GM21619 (cell line): ENCODE measurements at regions not wholly inside any gene's neighbourhood (a gene's known extent, or its start where the extent isn't known, plus 50 kb on each side); places are given as distances from the start of the nearest gene placed in this dataset.
"Not testable (repeated sequence)": the region's sequence is repeated elsewhere in the genome, so short reads cannot be mapped to it uniquely, and the experiment has no call there.

Source experiments
- ATAC-seq: cut with Tn5 transposase; IDR thresholded peaks from one replicate; pipeline ENCODE4 v1.9.1; 2021; ENCODE audit not compliant: unreplicated experiment

- ATAC-seq: no peak
These were observed 573.5 kb downstream of the DSC3 start for GRCh38 chr18:30469091-30469490.

DNA sequence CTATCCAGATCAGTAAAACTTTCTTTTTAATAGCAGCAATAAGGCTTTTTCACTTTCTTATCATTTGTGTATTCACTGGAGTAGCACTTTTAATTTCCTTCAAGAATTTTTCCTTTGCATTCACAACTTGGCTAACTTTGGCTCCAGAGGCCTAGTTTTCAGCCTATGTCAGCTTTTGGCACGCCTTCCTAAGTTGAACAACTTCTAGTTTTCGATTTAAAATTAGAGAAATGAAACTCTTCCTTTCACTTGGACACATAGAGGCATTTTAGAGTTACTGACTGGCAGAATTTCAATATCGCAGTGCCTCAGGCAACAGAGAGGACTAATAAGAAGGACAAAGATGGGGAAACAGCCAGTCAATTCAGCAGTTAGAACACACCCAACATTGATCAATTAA is 577.4 kb downstream of the DSC3 start:
- no peak for ATAC-seq

- ATAC-seq: no peak
These were observed 585.4 kb downstream of the DSC3 start for GRCh38 chr18:30457156-30457555.

GRCh38 chr18:30455741-30456140 is 586.8 kb downstream of the DSC3 start:
- no peak for ATAC-seq

DNA sequence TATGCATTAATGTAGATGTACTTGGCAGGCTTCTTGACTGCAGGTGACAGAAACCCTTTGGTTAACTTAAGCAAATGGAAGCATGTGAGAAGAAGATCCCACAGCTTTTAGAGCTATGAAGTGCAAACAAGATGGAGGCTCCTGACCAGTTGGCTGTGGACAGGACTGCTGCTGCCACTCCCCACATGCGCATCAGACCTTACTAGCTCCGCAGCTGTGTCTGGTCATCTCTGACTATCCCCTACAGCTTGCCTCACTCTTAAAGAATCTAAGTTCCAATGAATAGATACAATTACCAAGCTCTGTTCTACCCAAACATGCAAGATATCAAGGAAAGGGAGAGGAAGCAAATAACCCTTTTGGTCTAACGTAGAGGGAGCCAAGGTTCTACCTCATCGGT is 587.6 kb downstream of the DSC3 start:
- no peak for ATAC-seq

DNA sequence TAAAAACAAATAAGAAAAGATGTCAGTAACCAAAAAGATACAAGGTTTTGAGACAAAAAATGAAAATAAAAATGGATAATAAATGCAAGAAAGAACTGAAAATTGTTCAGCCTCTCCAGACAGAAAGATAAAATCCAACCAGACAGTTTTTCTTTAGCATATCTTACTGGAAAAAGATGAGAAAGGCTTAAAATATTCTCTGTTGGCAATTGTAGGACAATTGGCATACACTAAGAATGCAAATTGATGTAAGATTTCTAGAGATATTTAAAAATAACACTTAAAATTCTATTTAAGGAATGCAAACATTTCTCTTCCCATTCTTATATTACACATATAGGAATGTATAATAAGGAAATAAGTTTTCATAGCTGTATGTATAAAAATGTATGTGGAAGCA is 590.6 kb downstream of the DSC3 start:
- no peak for ATAC-seq

DNA sequence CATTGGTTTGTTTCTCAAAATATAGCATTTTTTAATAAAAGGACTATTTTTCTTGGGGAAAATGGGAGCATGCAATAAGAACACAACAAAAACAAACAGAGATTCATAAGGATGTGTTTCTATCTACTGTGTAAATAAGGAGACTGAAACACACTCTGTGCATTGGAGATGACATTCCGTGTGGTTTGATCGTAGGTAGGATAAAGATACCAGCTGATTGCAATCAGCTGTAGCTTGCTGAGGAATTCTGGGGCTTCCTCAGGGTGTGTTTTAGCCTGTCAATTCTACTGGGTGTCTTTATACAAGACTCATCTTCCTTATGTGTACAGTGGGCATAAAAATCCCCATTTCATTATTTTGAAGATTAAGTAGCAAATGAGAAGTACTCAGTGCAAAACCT is 591.6 kb downstream of the DSC3 start:
- no peak for ATAC-seq

DNA sequence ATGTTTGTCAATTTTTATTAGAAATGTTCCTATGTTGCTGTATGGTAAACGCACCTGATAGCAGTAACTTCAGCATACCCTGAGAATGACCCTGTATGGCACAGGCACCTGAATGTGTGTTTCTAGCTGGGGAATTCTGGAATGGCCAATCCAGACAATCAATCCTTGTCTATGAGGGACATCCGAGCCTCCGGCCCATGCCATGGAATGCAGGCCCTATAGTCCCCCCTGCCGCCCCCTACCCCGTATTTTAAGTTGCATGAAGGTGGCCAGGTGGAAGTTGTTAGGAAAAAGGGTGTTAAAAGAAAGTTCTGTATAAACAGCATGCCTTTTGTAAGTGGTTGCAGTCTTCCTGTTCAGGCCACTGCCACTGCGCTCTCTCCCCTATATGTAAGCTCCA is 595.9 kb downstream of the DSC3 start:
- no peak for ATAC-seq

GRCh38 chr18:30444544-30444943 is 598.0 kb downstream of the DSC3 start:
- ATAC-seq: no peak

DNA sequence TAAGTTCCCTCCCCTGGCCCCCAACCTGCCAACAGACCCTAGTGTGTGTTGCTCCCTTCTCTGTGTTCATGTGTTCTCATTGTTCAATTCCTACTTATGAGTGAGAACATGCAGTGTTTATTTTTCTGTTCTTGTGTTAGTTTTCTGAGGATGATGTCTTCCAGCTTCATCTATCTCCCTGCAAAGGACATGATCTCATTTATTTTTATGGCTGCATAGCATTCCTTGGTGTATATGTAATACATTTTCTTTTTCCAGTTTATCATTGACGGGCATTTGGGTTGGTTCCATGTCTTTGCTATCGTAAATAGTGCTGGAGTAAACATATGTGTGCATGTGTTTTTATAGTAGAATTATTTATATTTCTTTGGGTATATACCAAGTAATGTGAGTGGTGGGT is 602.2 kb downstream of the DSC3 start:
- no peak for ATAC-seq

DNA sequence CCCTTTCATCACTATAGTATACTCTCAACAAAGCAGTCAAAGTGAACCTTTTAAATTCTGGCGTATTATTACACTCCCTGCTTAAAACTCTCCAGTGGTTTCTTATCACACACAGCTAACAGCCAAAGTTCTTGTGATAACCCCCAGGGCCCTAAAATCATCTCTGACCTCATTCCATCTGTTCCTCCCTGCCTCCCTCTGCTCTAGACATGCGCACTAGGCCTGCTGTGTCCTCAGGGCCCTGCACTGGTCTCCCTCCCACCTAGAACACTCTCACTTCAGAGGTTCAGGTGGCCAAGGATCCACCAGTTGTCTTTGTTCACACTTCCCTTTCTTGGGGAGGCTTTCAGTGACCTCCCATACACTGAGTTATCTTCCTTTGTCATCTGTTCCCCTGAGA is 603.4 kb downstream of the DSC3 start:
- no peak for ATAC-seq

GRCh38 chr18:30432349-30432748 is 610.2 kb downstream of the DSC3 start:
- no peak for ATAC-seq

DNA sequence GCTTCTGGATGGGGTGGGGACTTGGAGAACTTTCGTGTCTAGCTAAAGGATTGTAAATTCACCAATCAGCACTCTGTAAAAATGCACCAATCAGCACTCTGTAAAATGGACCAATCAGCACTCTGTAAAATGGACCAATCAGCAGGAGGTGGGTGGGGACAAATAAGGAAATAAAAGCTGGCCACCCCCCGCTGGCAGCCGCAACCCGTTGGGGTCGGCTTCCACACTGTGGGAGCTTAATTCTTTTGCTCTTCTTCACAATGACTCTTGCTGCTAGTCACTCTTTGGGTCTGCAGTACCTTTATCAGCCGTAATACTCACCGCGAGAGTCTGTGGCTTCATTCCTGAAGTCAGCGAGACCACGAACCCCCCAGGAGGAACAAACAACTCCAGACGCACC is 623.1 kb downstream of the DSC3 start:
- not testable (repeated sequence) for ATAC-seq

- ATAC-seq: no peak
These were observed 626.6 kb downstream of the DSC3 start for GRCh38 chr18:30415903-30416302.

DNA sequence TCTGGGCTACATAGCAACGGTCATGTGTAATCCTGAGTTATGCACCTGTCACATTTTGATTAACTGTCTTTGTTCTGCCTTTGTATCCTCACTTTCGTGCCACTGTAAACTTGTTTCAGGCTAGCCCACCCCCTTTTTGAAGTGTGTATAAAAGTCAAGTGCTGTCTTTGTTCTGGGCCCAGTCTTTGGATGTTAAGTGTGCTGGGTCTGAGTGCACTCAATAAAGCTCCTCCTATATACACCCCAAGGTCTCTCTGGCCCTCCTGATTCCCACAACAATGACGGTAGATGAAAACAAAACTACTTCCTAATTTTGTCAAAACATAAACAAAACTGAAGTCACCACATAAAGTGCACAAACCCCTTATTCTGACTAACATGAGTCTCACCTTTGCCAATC is 633.4 kb downstream of the DSC3 start:
- ATAC-seq: no peak

DNA sequence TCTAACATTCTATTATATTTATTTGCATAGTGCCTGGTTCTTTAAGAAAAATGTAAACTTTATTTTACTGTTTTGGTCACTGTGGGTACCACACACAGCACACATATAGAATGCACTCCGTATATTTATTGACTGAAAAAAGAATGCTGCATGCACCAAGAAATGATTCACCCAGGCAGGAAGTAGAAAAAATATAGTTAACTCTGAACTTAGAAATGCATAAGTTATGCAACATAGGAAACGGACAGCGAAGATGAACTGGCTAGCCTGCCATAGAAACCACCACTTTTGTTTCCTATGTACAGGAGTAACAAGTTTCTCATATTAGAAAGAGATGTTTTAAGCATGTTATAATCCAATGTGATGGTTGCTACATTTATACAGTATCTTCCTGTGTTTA is 635.8 kb downstream of the DSC3 start:
- ATAC-seq: no peak

GRCh38 chr18:30405038-30405437 is 637.5 kb downstream of the DSC3 start:
- ATAC-seq: no peak

- no peak for ATAC-seq
These were observed 638.1 kb downstream of the DSC3 start for GRCh38 chr18:30404422-30404821.

- no peak for ATAC-seq
These were observed 639.3 kb downstream of the DSC3 start for GRCh38 chr18:30403278-30403677.

DNA sequence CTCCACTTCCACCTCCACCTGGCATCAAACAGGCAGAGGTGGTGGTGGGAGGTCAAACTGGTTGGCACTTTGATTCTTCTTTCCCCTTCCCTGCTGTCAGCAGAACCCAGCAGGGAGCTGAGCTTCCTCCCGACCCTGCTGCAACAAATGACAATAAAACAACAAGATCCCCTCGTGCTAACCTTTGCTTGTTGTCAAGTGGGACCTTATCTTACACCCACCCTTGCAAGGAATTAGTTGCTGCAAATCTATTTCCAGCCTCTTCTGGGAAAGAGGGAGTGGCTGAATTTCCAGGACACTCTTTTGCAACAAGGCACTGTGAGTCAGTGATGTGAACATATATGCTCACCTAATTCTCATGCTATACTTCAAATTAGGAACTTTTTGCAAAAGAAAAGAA is 655.1 kb downstream of the DSC3 start:
- no peak for ATAC-seq

DNA sequence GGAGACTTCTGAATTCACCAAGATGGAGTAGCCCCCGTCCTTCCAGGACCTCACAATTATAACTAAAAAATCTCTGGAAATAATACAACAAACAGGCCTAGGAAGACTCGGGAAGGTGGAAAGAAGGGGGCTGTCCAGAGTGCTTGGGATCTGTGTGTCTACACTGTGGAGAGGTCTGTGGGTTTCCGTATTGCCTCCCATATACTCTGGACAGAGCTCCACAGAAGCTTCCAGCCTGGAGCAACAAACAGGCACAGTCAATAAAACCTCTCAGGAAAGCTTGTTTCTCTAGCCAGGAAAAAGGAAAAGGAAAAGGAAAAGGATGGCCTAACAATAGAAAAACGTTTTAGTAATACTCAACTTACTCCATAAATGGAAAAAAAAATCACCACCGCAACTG is 655.9 kb downstream of the DSC3 start:
- ATAC-seq: no peak

GRCh38 chr18:30385684-30386083 is 656.9 kb downstream of the DSC3 start:
- no peak for ATAC-seq

DNA sequence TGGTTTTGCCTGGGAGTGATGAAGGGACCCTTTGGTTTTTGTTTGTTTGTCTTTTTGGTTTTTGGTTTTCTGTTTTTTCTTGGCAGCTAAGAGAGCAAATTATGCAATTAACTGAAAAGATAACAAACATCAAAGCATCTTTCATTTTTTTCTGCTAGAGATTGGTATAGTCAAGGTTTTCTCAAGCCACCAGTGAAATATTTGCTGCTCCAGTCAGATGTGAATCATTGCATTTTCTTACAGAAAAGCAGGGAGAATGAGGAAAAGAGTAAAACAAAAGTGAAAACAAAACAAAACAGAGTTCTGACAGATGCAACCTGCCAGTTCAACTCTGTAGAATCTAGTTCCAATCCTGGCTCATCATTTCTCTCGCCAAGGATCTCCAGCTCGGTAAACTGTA is 660.7 kb downstream of the DSC3 start:
- ATAC-seq: no peak

- no peak for ATAC-seq
These were observed 664.4 kb downstream of the DSC3 start for GRCh38 chr18:30378097-30378496.
